GM12873 (cell line): ENCODE measurements at regions not wholly inside any gene's neighbourhood (a gene's known extent, or its start where the extent isn't known, plus 50 kb on each side); places are given as distances from the start of the nearest gene placed in this dataset.

ENCODE experiments used
- CTCF ChIP-seq: IDR thresholded peaks from 2 replicates; pipeline ENCODE4 v1.5.1; 2012; ENCODE audit warnings: low read depth, mild to moderate bottlenecking, moderate library complexity, low read length, control low read depth; ENCODE audit not compliant: insufficient read depth; ENCODE audit errors: missing control alignments

- TF ChIP-seq CTCF: no peak
Measured at GRCh38 chr9:79256691-79257213, 315.0 kb upstream of the TLE4 start.

DNA sequence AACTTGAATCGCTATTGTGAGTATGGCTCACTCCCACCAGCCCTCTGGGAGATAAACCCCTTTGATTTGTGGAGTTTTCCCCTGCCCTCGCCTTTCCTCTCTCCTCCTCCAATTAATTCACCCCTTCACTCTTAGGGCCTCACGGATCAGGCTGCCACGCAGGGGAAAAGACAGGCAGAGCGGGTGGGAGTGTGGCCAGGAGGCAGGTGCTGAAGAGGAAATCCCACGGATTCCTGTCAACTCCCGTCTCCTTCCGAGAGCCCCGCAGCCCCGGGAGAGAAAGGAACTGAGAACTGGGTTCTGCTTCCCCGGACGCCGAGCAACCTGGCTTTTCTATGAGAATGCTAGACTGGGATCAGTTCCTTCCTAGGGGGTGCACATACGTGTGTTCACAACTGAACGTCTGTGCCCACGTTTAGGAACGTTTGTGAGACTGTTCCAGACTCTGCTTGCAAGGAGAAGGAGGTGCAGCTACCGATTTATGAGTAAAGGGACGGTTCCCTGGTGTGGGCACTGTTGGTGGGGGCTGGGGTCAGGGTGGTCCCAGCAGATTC lies 314.5 kb upstream of the TLE4 start:
- TF ChIP-seq CTCF: no peak

DNA sequence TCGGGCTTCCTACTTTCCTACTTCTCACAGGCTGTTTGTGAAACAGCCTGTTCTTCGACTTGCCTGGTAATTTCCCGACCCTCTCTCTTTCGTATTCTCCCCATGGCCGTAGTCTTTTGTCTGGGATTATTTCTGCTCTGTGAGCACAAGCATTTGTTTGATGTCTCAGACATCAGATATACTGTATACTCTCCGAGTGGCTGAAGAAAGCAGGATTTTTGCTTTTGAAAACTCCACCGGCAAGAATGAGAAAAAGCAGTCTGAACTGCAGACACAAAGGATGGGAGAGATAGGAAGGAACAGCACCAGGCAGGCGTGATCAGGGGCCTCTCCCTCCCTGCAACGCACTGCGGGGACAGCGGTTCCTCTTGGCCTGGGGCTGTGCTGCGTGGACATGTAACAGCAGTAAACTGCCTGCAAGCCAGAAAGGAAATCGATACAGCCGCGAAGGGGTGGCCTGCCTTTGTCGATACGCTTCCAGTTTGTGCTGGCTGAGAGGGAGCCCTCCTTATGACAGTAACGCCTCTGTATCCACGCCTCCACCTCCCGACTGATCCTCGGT lies 313.9 kb upstream of the TLE4 start:
- no peak for TF ChIP-seq CTCF

GRCh38 chr9:79259858-79260257 lies 311.9 kb upstream of the TLE4 start:
- no peak for TF ChIP-seq CTCF

GRCh38 chr9:79263628-79264027 lies 308.1 kb upstream of the TLE4 start:
- TF ChIP-seq CTCF: no peak

- no peak for TF ChIP-seq CTCF
Measured at GRCh38 chr9:79264041-79264440, 307.7 kb upstream of the TLE4 start.

GRCh38 chr9:79264511-79265355 lies 307.0 kb upstream of the TLE4 start:
- TF ChIP-seq CTCF: no peak
